ENCODE measurements at regions not wholly inside any gene's neighbourhood (a gene's known extent, or its start where the extent isn't known, plus 50 kb on each side); places are given as distances from the start of the nearest gene placed in this dataset.
"Not testable (repeated sequence)": the region's sequence is repeated elsewhere in the genome, so short reads cannot be mapped to it uniquely, and the experiment has no call there.

GRCh38 chr15:38025656-38026055 is 91.2 kb downstream of the TMCO5A start:
- TF ChIP-seq CTCF (IDR thresholded peaks at IDR 0.05); PHF8 (IDR thresholded peaks at IDR 0.05; ENCODE audit: borderline replicate concordance, low read depth); EP300 (IDR thresholded peaks at IDR 0.05); REST (IDR thresholded peaks at IDR 0.05): not testable (repeated sequence)
